ENCODE measurements at regions not wholly inside any gene's neighbourhood (a gene's known extent, or its start where the extent isn't known, plus 50 kb on each side); places are given as distances from the start of the nearest gene placed in this dataset.

DNA sequence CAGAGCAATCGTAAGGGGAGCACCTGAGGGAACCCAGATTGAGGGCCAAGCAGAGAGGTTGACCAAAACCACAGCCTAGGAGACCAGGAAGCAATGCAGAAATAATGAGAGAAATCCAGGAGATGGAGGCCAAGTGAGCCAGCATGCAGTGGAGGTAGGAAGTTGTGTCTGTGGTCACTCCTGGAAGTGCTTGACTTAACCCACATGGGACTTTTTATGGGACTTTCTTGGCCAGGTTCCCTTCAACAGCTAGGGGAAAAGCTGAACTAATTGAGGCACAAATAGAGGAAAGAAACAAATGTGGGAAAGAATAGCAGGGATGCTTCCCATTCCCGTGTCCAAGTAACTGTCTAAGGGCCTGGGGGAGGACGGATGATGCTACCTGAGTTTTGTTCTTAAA, 293.2 kb upstream of the CLINT1 start:
- no peak for TF ChIP-seq POLR2A (IDR thresholded peaks at IDR 0.05; ENCODE audit: low read depth, low read length)
- TF ChIP-seq POLR2AphosphoS5 (IDR thresholded peaks at IDR 0.05; ENCODE audit: low read depth, low read length) = no peak

Measured in GM12892 (cell line).